ENCODE measurements at regions not wholly inside any gene's neighbourhood (a gene's known extent, or its start where the extent isn't known, plus 50 kb on each side); places are given as distances from the start of the nearest gene placed in this dataset.

DNA sequence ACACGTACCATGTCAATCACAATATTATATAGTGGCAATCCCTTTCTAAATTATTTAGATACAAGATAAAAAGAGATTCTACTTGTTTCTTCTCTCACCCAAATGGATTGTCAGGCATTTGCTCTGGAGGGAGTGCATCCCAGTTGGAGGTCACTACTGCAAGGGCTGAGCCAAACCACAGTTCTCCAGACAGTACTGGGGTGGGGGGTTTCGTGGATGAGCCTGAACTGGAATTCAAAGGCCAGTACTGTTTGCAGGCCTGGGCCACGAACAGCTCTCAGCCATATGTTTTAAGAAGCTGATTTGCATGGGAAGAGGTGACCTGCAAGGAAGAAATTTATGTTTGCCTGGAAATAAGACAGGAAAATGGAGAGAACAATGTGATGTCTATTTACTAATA, 314.9 kb downstream of the PMP22 start:
- TF ChIP-seq ZNF138 (CRISPR knock-in tag; IDR thresholded peaks at IDR 0.05; ENCODE audit: low read depth) (no peak), ZKSCAN1 (IDR thresholded peaks at IDR 0.05; ENCODE audit: low read length) (no peak), PHF20 (CRISPR knock-in tag; IDR thresholded peaks at IDR 0.05) (no peak), FOXM1 (CRISPR knock-in tag; IDR thresholded peaks at IDR 0.05) (no peak), CBX1 (IDR thresholded peaks at IDR 0.05; ENCODE audit: low read depth) (no peak), POLR2A (IDR thresholded peaks at IDR 0.05; ENCODE audit: insufficient read depth in 1 of 2, low read depth in 2 of 2, low read length in 2 of 2) (no peak), MYC (CRISPR knock-in tag; IDR thresholded peaks at IDR 0.05; ENCODE audit: borderline replicate concordance) (no peak), RNF2 (conservative IDR thresholded peaks at IDR 0.05; ENCODE audit: low read depth) (no peak)
- TF ChIP-seq, protein P1, sequence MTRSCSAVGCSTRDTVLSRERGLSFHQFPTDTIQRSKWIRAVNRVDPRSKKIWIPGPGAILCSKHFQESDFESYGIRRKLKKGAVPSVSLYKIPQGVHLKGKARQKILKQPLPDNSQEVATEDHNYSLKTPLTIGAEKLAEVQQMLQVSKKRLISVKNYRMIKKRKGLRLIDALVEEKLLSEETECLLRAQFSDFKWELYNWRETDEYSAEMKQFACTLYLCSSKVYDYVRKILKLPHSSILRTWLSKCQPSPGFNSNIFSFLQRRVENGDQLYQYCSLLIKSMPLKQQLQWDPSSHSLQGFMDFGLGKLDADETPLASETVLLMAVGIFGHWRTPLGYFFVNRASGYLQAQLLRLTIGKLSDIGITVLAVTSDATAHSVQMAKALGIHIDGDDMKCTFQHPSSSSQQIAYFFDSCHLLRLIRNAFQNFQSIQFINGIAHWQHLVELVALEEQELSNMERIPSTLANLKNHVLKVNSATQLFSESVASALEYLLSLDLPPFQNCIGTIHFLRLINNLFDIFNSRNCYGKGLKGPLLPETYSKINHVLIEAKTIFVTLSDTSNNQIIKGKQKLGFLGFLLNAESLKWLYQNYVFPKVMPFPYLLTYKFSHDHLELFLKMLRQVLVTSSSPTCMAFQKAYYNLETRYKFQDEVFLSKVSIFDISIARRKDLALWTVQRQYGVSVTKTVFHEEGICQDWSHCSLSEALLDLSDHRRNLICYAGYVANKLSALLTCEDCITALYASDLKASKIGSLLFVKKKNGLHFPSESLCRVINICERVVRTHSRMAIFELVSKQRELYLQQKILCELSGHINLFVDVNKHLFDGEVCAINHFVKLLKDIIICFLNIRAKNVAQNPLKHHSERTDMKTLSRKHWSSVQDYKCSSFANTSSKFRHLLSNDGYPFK (CRISPR knock-in tag; IDR thresholded peaks at IDR 0.05; ENCODE audit: borderline replicate concordance) = no peak
- TF ChIP-seq, protein P2, sequence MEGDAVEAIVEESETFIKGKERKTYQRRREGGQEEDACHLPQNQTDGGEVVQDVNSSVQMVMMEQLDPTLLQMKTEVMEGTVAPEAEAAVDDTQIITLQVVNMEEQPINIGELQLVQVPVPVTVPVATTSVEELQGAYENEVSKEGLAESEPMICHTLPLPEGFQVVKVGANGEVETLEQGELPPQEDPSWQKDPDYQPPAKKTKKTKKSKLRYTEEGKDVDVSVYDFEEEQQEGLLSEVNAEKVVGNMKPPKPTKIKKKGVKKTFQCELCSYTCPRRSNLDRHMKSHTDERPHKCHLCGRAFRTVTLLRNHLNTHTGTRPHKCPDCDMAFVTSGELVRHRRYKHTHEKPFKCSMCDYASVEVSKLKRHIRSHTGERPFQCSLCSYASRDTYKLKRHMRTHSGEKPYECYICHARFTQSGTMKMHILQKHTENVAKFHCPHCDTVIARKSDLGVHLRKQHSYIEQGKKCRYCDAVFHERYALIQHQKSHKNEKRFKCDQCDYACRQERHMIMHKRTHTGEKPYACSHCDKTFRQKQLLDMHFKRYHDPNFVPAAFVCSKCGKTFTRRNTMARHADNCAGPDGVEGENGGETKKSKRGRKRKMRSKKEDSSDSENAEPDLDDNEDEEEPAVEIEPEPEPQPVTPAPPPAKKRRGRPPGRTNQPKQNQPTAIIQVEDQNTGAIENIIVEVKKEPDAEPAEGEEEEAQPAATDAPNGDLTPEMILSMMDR (CRISPR knock-in tag; IDR thresholded peaks at IDR 0.05) = no peak
- TF ChIP-seq, protein P3, sequence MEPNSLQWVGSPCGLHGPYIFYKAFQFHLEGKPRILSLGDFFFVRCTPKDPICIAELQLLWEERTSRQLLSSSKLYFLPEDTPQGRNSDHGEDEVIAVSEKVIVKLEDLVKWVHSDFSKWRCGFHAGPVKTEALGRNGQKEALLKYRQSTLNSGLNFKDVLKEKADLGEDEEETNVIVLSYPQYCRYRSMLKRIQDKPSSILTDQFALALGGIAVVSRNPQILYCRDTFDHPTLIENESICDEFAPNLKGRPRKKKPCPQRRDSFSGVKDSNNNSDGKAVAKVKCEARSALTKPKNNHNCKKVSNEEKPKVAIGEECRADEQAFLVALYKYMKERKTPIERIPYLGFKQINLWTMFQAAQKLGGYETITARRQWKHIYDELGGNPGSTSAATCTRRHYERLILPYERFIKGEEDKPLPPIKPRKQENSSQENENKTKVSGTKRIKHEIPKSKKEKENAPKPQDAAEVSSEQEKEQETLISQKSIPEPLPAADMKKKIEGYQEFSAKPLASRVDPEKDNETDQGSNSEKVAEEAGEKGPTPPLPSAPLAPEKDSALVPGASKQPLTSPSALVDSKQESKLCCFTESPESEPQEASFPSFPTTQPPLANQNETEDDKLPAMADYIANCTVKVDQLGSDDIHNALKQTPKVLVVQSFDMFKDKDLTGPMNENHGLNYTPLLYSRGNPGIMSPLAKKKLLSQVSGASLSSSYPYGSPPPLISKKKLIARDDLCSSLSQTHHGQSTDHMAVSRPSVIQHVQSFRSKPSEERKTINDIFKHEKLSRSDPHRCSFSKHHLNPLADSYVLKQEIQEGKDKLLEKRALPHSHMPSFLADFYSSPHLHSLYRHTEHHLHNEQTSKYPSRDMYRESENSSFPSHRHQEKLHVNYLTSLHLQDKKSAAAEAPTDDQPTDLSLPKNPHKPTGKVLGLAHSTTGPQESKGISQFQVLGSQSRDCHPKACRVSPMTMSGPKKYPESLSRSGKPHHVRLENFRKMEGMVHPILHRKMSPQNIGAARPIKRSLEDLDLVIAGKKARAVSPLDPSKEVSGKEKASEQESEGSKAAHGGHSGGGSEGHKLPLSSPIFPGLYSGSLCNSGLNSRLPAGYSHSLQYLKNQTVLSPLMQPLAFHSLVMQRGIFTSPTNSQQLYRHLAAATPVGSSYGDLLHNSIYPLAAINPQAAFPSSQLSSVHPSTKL (CRISPR knock-in tag; IDR thresholded peaks at IDR 0.05) = no peak

Measured in HepG2 (cell line).